NCI-H2107 treated with DMSO at 0.1 percent for 48 hours (cell line): ENCODE measurements at regions not wholly inside any gene's neighbourhood (a gene's known extent, or its start where the extent isn't known, plus 50 kb on each side); places are given as distances from the start of the nearest gene placed in this dataset.
"Not testable (repeated sequence)": the region's sequence is repeated elsewhere in the genome, so short reads cannot be mapped to it uniquely, and the experiment has no call there.

ENCODE experiments used
- DNase-seq: peaks from one replicate; lab custom pipeline; 2025; ENCODE audit not compliant: unreplicated experiment; lab: John Stamatoyannopoulos, UW

DNA sequence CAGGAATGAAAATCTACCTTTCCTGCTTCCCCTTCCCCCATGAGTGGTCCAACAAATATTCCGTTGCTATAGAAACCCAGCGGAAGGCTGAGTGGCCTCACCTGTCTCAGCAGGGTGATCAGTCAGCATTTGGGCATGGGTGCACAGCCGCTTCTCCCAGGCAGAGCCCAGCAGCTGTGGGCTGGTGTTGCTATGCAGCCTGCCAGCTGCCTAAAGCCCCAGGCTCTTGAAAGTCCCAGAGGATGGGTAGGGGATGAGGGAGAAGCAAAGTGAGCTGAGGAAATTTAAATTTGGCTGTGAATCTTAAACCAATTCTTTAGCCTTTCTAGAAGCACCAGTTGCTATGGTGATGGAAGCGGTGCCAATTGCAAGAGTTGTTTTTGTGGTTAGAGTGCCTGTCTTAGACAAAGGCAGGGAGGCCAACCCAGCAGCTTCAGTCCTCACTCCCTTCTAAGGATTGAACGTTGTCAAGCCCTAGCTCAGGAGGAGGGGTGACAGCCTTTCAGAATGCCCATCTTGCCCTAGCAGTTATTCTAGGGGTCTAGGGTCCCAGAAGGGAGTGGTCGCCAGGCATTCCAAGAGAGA lies 151.5 kb upstream of the PITX1 start:
- DNase-seq: no peak

DNA sequence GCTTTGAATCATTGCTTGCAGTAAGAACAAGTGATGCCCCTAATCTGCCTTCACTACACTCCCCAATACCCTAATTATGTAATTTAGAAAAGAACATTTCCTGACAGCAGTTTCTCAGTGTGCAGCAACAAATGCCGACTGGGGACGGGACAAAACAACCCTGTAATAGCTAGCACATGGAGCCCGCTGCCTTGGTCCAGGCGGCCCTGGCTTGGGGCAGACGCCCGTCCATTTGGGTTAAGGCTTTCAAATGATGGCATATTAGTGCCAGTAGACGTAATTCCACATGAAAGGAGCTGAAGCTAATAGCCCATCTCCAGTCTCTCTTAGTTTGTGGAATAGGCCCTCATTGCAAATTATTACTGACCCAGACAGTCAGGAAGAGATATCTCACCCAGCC lies 150.6 kb upstream of the PITX1 start:
- no peak for DNase-seq

DNA sequence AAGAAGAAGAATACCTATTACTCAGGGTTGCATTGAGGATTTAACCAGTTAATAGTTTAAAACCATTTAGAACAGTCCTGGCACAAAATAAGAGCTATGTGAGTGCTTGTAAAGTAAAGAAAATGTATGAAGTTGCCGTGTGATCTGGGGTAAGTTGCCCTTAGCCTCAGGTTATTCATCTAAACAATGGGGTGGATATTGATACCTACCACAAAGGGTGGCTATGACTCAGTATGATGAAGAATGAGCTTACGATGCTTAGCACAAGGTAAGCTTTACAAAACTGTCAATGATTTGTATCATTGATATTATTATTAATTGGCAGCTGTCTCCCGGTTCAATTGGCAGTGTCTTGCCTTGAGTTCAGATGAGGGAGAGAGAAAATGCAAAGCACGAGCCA lies 149.4 kb upstream of the PITX1 start:
- DNase-seq: no peak

DNA sequence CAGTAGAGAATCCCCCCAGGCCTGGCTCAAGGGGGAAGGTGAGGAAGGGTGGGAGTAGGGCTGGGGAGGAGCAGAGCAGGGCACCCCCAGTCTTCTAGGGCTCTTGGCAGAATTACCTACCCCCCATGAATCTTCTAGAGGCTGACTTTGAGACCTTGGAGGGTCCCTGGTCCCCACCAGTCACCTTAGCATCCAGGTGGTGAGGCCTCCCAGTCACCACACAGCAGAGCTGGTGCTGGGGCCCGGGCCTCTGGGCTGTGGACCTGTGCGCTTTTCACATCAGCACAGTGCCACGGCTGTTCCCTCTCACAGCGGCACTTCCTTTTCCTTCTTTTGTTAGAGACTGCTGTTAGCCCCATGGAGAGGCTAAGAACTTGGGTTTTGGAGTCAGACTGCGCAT lies 148.6 kb upstream of the PITX1 start:
- DNase-seq: no peak

DNA sequence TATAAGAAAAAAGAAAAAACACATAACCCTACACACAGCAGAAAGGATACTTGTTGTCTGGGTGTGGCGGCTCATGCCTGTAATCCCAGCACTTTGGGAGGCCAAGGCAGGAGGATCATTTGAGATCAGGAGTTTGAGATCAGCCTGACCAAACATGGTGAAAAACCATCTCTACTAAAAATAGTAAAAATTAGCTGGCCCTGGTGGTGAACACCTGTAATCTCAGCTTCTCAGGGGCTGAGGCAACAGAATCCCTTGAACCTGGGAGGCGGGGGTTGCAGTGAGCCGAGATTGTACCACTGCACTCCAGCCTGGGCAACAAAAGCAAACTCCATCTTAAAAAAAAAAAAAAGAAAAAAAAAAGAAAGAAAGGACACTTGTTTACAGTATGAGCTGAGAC lies 147.6 kb upstream of the PITX1 start:
- DNase-seq: no peak

GRCh38 chr5:135179308-135179980 lies 145.4 kb upstream of the PITX1 start:
- no peak for DNase-seq

- DNase-seq: no peak
Observed at GRCh38 chr5:135178476-135179155, 144.6 kb upstream of the PITX1 start.

- DNase-seq: no peak
Observed at GRCh38 chr5:135177591-135177990, 143.6 kb upstream of the PITX1 start.

GRCh38 chr5:135176991-135177390 lies 143.0 kb upstream of the PITX1 start:
- no peak for DNase-seq

DNA sequence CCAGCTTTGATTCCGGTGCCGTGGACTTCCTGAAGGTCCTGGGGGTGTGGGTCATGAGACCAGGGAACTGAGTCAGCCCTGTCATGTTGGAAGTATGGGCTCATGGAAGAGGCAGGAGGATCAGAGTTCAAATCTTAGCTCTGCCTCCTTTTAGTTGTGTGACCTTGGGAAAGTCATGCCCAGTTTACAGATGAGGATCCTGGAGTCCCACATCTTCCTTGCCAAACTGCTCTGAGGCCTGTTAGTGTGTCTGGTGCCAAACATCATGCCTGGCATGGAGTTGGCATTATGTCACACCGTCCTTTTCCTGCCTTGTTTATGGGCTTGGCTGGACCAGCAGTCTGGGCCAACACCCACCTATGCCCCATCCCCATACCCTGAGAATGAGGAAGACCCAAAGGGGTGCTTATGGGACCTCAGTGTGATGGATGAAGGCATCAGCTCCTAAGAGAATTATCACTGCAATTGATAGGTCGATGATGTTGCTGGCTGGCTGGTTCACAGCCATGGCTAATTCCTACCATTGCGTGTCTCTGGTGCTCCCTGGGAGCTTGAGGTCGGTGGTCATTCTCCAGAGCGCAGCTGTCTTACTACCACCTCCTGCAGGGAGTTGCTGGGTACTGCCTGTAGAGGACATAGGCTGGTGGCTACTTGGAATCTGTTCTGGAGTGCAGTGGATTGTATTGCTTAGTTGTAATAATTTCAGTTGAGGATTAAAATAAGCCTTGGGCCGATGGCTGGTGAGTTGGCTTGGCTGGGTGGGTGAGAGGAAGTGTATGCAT lies 140.5 kb upstream of the PITX1 start:
- no peak for DNase-seq

DNA sequence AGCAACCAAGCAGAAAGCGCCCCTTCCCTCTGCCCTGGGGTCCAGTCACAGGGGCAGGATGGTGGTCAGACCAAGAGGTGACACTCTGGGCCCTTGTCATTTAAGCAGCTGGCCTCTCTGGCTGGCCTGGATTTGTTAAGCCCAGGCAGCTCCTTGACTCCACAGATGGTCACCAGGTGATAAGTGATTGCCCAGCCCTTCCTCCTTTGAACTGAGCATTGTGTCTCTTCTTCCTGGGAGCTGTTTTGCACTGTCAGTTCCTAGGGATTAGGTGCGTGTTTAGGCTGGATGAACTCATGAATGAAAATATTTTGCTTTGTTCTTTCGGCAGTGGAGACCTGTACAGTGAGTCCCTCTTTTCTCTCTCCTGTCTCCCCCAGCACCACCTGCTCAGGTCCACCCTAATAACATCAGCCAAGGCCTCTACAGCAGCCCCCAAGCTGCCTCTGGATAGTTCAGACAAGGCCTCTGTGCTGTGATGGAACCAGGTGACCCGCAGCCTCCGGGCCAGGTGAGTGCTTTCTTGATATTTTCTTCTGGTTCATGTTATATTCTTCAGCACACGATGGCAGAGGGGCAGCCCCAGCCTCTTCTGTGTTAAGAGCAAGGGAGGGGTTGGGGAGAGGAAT lies 139.7 kb upstream of the PITX1 start:
- no peak for DNase-seq

DNA sequence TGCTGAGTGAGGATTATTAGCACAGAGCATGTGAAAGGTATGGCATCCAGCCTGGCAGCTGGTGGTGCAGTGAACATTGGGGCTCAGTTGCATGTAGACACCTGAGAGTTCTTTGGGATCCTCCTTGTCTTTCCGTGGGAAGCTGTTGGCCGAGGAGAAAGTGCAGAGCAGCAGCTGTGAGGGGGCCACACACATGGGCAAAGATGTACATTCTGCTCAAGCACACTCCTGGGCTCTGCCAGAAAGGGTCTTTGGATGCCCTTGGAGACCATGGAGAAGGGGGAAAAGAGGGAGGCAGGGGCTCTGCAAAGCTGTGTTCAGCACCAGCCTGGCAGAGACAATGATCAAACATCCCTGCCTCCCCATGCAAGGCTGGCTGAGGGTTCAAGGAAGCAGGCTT lies 138.7 kb upstream of the PITX1 start:
- no peak for DNase-seq

- DNase-seq: no peak
Observed at GRCh38 chr5:135171336-135171735, 137.3 kb upstream of the PITX1 start.

DNA sequence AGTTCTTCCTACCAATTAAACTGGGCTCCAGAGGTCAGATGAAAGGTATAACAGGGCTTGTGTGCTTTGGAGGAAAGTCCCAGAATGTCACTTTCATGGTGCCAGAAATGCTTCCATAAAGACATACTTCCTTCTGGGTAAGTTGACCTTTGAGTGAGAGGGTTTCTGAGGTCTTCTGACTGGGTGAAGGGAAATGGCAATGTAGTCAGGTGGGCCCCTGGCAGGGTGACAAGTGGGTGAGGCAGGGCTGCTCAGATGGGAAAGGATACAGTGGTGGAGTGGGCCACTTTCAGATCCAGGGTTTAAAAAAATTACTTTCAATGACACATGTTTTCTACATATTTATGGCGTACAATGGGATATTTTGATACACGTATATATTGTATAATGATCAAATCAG lies 136.5 kb upstream of the PITX1 start:
- no peak for DNase-seq

- DNase-seq: no peak
Observed at GRCh38 chr5:135169753-135170152, 135.7 kb upstream of the PITX1 start.

- DNase-seq: no peak
Observed at GRCh38 chr5:135167634-135168033, 133.6 kb upstream of the PITX1 start.

GRCh38 chr5:135164873-135165614 lies 131.0 kb upstream of the PITX1 start:
- DNase-seq: not testable (repeated sequence)

GRCh38 chr5:135163964-135164363 lies 129.9 kb upstream of the PITX1 start:
- no peak for DNase-seq

DNA sequence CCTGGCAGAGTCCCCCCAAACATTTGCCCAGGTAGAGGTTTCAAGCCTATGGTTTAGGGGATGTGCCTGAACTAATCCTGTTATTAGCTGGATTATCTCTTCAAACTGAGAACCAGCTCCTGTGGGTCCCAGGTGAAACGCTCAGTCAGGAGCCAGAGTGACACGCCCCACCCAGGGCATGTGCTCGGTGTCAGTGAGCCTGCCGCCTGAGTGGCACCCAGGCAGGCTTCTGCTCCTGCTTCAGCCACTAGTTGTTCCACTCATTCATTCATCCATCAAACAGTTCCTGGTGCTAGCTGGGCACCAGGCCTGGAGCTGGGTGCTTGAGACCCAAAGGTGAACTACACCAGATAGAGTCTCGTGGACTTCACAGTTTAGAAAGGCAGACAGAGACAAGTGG lies 129.4 kb upstream of the PITX1 start:
- DNase-seq: no peak

GRCh38 chr5:135162661-135163265 lies 128.7 kb upstream of the PITX1 start:
- DNase-seq: no peak
